ENCODE measurements at regions not wholly inside any gene's neighbourhood (a gene's known extent, or its start where the extent isn't known, plus 50 kb on each side); places are given as distances from the start of the nearest gene placed in this dataset.

DNA sequence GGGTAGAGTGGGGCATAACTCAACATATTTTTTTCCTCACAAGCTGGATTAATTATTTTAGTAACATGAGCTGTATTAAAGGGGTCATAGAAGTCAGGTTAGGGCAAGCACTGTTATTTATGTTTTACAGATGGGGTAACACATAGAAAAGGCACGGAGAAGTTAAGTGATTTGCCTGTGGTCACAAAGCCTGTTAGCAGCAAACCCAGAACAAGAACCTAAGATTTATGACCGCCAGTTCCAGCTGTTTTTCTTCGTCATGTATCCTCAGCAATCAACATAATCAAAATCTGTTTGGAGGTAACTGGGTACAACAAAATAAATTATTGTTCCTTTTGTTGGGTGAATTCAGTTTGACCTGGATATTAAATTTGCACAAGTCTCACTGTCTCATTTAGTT is 57.2 kb upstream of the BET1 start:
- Histone ChIP-seq H3K79me2 (ENCODE audit: insufficient read depth, low read length) (no peaks in the 10 kb centered on the region), H3K4me1 (ENCODE audit: control insufficient read depth in 1 of 2, insufficient read depth in 2 of 2, low read length in 2 of 2) (peaks cover 6 to 11% of the 10 kb centered on the region in 2 donors), H2AFZ (ENCODE audit: insufficient read depth, low read depth, low read length, poor library complexity, severe bottlenecking) (no peak overlapping the region), H3K27ac (ENCODE audit: low read depth in 1 of 2, low read length in 2 of 2) (no peak overlapping the region), H3K4me3 (replicated peaks in 1 of 3; ENCODE audit: low read depth in 2 of 3, low read length in 3 of 3) (no peak overlapping the region), H3K4me2 (replicated peaks; ENCODE audit: extremely low read depth, low read length, poor library complexity, severe bottlenecking) (no peak overlapping the region), H3K36me3 (replicated peaks in 1 of 2; ENCODE audit: control insufficient read depth in 1 of 2, insufficient read depth in 2 of 2, low read length in 2 of 2) (no peaks in the 10 kb centered on the region), H3K27me3 (ENCODE audit: control insufficient read depth in 2 of 2, insufficient read depth in 2 of 2, low read length in 2 of 2) (peaks cover 36 to 46% of the 10 kb centered on the region in 2 donors), H3K9ac (ENCODE audit: insufficient read depth, low read length, poor library complexity, severe bottlenecking) (no peak overlapping the region), H4K20me1 (ENCODE audit: insufficient read depth, low read length) (no peaks in the 10 kb centered on the region), H3K9me3 (replicated peaks in 1 of 2; ENCODE audit: control insufficient read depth in 1 of 2, insufficient read depth in 1 of 2, low read length in 2 of 2) (peaks cover 0 to 3% of the 10 kb centered on the region in 2 donors)
- Mint-ChIP-seq H3K27me3 (ENCODE audit: low read depth in 3 of 3) (peaks cover 23 to 48% (median 36%) of the 10 kb centered on the region in 3 donors), H3K4me3 (no peak overlapping the region), H3K36me3 (no peaks in the 10 kb centered on the region), H3K27ac (no peak overlapping the region), H3K9me3 (peaks cover 2 to 15% (median 6%) of the 10 kb centered on the region in 7 donors), H3K4me1 (peaks cover 11% of the 10 kb centered on the region)
- DNase-seq, result no peak
- no CpG with 5 or more reads among the region's 3 CpGs for WGBS (ENCODE audit: insufficient coverage)
- TF ChIP-seq, protein P1, sequence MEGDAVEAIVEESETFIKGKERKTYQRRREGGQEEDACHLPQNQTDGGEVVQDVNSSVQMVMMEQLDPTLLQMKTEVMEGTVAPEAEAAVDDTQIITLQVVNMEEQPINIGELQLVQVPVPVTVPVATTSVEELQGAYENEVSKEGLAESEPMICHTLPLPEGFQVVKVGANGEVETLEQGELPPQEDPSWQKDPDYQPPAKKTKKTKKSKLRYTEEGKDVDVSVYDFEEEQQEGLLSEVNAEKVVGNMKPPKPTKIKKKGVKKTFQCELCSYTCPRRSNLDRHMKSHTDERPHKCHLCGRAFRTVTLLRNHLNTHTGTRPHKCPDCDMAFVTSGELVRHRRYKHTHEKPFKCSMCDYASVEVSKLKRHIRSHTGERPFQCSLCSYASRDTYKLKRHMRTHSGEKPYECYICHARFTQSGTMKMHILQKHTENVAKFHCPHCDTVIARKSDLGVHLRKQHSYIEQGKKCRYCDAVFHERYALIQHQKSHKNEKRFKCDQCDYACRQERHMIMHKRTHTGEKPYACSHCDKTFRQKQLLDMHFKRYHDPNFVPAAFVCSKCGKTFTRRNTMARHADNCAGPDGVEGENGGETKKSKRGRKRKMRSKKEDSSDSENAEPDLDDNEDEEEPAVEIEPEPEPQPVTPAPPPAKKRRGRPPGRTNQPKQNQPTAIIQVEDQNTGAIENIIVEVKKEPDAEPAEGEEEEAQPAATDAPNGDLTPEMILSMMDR (IDR thresholded peaks at IDR 0.05), result no peak
- intact Hi-C loops (cut with micrococcal nuclease), result loop anchor here in 1 of 2 donors (10.0 kb wide), 1 partner anchor 57 kb away; the partner anchor contains the start of gene BET1

DNA sequence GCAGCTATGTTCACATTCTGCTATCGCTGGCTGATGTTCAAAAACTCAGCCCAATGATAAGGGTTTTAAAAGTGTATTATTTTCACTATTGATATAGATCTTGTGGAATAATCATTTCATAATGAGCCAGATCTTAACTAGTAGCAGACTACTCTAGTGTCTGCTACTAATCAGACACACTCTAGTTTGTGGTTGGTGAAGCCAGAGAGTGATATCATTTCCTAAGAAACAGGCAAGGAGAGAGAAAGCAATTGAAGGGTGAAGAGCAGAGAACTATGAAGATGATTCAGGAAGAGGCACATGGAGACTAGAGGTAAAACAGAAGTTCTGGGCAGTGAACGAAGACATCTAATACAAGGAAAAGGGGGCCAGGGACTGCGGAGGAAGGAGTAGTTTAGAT is 58.2 kb upstream of the BET1 start:
- Mint-ChIP-seq H3K9me3 (peaks cover 0 to 5% (median 2%) of the 10 kb centered on the region in 7 donors), H3K27ac (no peak overlapping the region), H3K4me3 (peak overlapping the region in 1 of 2 donors; percentile 1), H3K36me3 (no peaks in the 10 kb centered on the region), H3K4me1 (peaks cover 5% of the 10 kb centered on the region), H3K27me3 (ENCODE audit: low read depth in 3 of 3) (peaks cover 23 to 51% (median 40%) of the 10 kb centered on the region in 3 donors)
- TF ChIP-seq, protein P1 (IDR thresholded peaks at IDR 0.05), result no peak
- H3K27ac ChIP-seq (ENCODE audit: low read depth in 1 of 2, low read length in 2 of 2), result no peak overlapping the region
- H3K4me3 ChIP-seq (replicated peaks in 1 of 3; ENCODE audit: low read depth in 2 of 3, low read length in 3 of 3), result no peak overlapping the region
- peaks cover 0 to 7% of the 10 kb centered on the region in 2 donors for H3K4me1 ChIP-seq (ENCODE audit: control insufficient read depth in 1 of 2, insufficient read depth in 2 of 2, low read length in 2 of 2)
- no peak overlapping the region for H2AFZ ChIP-seq (ENCODE audit: insufficient read depth, low read depth, low read length, poor library complexity, severe bottlenecking)
- WGBS (ENCODE audit: insufficient coverage), result no CpG with 5 or more reads among the region's 3 CpGs
- no peaks in the 10 kb centered on the region for H3K79me2 ChIP-seq (ENCODE audit: insufficient read depth, low read length)
- H4K20me1 ChIP-seq (ENCODE audit: insufficient read depth, low read length), result no peaks in the 10 kb centered on the region
- H3K4me2 ChIP-seq (replicated peaks; ENCODE audit: extremely low read depth, low read length, poor library complexity, severe bottlenecking), result no peak overlapping the region
- intact Hi-C loops (cut with micrococcal nuclease), result loop anchor here in 1 of 2 donors (10.0 kb wide), 1 partner anchor 58 kb away; the partner anchor contains the start of gene BET1
- H3K36me3 ChIP-seq (replicated peaks in 1 of 2; ENCODE audit: control insufficient read depth in 1 of 2, insufficient read depth in 2 of 2, low read length in 2 of 2), result no peaks in the 10 kb centered on the region
- no peaks in the 10 kb centered on the region for H3K9me3 ChIP-seq (replicated peaks in 1 of 2; ENCODE audit: control insufficient read depth in 1 of 2, insufficient read depth in 1 of 2, low read length in 2 of 2)
- no peak overlapping the region for H3K9ac ChIP-seq (ENCODE audit: insufficient read depth, low read length, poor library complexity, severe bottlenecking)
- peaks cover 37 to 53% of the 10 kb centered on the region in 2 donors for H3K27me3 ChIP-seq (ENCODE audit: control insufficient read depth in 2 of 2, insufficient read depth in 2 of 2, low read length in 2 of 2)
- DNase-seq, result no peak

All from CD14-positive monocyte (primary cell).